ENCODE measurements at regions not wholly inside any gene's neighbourhood (a gene's known extent, or its start where the extent isn't known, plus 50 kb on each side); places are given as distances from the start of the nearest gene placed in this dataset.

DNA sequence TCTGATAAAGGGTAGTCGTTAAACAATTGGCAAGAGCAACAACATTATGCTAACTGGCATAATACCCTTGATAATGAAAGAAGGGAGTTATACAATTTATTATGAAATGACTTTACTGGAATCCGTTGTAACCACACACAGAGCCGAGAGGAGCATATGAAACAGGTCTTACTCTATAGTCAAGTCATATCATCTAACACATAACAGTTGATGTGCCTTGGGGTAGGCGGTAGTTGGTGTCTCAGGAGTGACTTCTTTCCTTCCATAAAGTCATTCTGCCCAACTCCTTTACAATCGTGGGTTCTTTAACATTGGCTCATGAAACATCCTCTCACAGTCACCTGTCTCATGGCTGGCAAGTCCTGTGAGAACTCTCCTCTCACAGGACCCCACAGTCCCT lies 225.2 kb downstream of the LTN1 start:
- no TSS peak for BruUV-seq (replicated peaks)
- intact Hi-C loops (cut with micrococcal nuclease): no loop called here
- CTCF ChIA-PET: interaction anchor here (1.4 to 1.8 kb wide), 2 partner anchors 14 to 22 kb away, joined by 6 to 8 read pairs; no protein-coding TSS in a partner anchor

More for the DNA sequence above, 225.2 kb downstream of the LTN1 start:
- FAIRE-seq (no peak), DNase-seq (ENCODE audit: low read depth, low spot score) (no peak)
- Histone ChIP-seq H3K4me3 (replicated peaks in 1 of 3; ENCODE audit: insufficient read depth in 1 of 3, low read depth in 1 of 3, low read length in 3 of 3) (no peak overlapping the region), H3K27ac (ENCODE audit: insufficient read depth, low read depth, low read length) (no peak overlapping the region), H2AFZ (ENCODE audit: low read depth, low read length) (no peak overlapping the region), H3K9me3 (replicated peaks; ENCODE audit: control insufficient read depth, insufficient read depth, low read length) (no peaks in the 10 kb centered on the region), H3K9ac (replicated peaks; ENCODE audit: extremely low read depth, insufficient read depth, low read length) (no peak overlapping the region), H3K79me2 (ENCODE audit: control insufficient read depth, insufficient read depth, low read length) (no peaks in the 10 kb centered on the region), H3K9me1 (replicated peaks; ENCODE audit: control insufficient read depth, extremely low read depth, insufficient read depth, low read length) (no peaks in the 10 kb centered on the region), H3K27me3 (ENCODE audit: control insufficient read depth in 2 of 2, insufficient read depth in 2 of 2, low read length in 2 of 2) (peaks cover 0 to 3% of the 10 kb centered on the region in 2 experiments), H3K36me3 (ENCODE audit: control insufficient read depth in 2 of 2, extremely low read depth in 1 of 2, insufficient read depth in 2 of 2, low read length in 2 of 2) (no peaks in the 10 kb centered on the region), H4K20me1 (replicated peaks; ENCODE audit: control insufficient read depth, extremely low read depth, insufficient read depth, low read length) (no peaks in the 10 kb centered on the region), H3K4me1 (ENCODE audit: control insufficient read depth, extremely low read depth, insufficient read depth, low read length) (no peaks in the 10 kb centered on the region), H3K4me2 (ENCODE audit: insufficient read depth, low read length) (no peak overlapping the region)
- dilution Hi-C loops (cut with MboI; ENCODE audit: extremely low pct_ligation_motif_present, low sequenced_read_pairs): no loop called here
- POLR2A ChIA-PET: no interaction called here
- TF ChIP-seq POLR2A (IDR thresholded peaks at IDR 0.05; ENCODE audit: low read depth, low read length) (no peak), GATA2 (IDR thresholded peaks at IDR 0.05; ENCODE audit: insufficient read depth, insufficient read length, low read depth, low read length) (no peak), MYC (IDR thresholded peaks at IDR 0.05; ENCODE audit: low read depth, low read length) (no peak), POLR2AphosphoS5 (IDR thresholded peaks at IDR 0.05; ENCODE audit: insufficient read depth, low read depth, low read length) (no peak), EZH2 (IDR thresholded peaks at IDR 0.05; ENCODE audit: borderline replicate concordance, low read depth, low read length, severe bottlenecking) (no peak), FOS (IDR thresholded peaks at IDR 0.05; ENCODE audit: borderline replicate concordance, insufficient read depth, low read length) (no peak), JUN (IDR thresholded peaks at IDR 0.05; ENCODE audit: borderline replicate concordance, insufficient read depth, insufficient read length, low read depth) (no peak)
- TF ChIP-seq, protein P1, sequence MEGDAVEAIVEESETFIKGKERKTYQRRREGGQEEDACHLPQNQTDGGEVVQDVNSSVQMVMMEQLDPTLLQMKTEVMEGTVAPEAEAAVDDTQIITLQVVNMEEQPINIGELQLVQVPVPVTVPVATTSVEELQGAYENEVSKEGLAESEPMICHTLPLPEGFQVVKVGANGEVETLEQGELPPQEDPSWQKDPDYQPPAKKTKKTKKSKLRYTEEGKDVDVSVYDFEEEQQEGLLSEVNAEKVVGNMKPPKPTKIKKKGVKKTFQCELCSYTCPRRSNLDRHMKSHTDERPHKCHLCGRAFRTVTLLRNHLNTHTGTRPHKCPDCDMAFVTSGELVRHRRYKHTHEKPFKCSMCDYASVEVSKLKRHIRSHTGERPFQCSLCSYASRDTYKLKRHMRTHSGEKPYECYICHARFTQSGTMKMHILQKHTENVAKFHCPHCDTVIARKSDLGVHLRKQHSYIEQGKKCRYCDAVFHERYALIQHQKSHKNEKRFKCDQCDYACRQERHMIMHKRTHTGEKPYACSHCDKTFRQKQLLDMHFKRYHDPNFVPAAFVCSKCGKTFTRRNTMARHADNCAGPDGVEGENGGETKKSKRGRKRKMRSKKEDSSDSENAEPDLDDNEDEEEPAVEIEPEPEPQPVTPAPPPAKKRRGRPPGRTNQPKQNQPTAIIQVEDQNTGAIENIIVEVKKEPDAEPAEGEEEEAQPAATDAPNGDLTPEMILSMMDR (IDR thresholded peaks at IDR 0.05; ENCODE audit: extremely low read depth in 1 of 2, insufficient read depth in 1 of 2, low read depth in 1 of 2, low read length in 2 of 2): no peak
- TF ChIP-seq, protein P2, sequence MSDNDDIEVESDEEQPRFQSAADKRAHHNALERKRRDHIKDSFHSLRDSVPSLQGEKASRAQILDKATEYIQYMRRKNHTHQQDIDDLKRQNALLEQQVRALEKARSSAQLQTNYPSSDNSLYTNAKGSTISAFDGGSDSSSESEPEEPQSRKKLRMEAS (IDR thresholded peaks at IDR 0.05; ENCODE audit: insufficient read depth, insufficient read length): no peak
